HG03520 (cell line): ENCODE measurements at regions not wholly inside any gene's neighbourhood (a gene's known extent, or its start where the extent isn't known, plus 50 kb on each side); places are given as distances from the start of the nearest gene placed in this dataset.

Source experiments
- ATAC-seq: cut with Tn5 transposase; IDR thresholded peaks from one replicate; pipeline ENCODE4 v1.9.1; 2021; ENCODE audit warnings: mild to moderate bottlenecking, moderate library complexity; ENCODE audit not compliant: unreplicated experiment

DNA sequence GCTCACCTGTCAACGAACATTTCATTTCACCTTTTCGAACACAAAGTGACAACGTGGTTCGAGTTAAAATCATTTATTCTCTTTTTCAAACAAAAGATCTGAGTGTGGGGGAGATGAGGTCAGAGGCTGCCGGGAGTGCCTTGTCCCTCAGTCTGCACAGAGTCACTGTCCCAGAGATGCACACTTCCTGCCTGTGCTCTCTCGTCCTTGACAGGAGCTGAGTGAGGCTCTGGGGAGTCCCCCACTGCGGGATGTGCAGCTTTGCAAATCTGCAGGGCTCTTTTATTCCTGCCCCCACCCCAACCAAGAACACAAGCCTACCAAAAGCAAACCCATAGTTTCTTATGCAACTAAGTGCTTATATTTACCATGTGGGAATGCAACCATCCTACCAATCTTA, 497.8 kb downstream of the EIPR1 start:
- peak; percentile 96 for ATAC-seq

DNA sequence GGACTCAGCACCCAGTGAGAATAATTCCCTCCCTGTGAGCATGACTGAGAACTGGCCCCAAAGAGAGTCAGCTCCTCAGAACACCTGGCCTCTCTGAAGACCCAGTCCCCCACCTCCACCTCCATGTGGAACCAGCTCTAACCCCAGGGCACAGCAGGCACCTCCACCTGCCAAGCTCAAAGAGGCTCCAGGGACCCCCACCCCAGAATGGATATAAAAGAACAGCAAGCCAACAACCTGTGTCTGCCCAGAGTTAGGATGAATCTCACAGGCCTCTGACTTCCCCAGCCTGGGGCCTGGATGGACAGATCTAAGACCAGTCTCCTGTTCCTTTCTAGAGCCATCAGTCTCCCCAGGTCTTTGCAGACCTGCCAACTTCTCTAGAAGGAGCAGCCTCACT, 498.5 kb downstream of the EIPR1 start:
- ATAC-seq: no peak

DNA sequence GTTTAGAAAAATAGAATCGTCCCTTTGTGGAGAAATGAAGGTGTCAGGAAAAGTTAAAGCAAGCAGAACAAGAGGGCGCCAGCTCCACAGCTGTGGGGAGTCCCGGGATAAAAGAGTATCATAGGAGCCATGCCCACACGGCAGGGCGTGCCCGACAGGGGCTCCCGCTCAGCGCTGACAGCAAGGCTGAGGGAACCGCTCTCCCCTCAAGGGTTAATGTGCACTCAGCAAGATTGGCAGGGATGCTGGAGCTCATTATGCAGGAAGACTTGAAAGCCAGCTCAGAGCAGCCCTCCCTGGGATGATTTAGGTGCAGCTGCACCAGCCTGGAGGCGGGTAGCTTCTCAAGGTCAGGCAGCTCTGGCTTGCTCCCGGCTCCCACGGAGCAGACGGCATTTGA, 500.2 kb downstream of the EIPR1 start:
- no peak for ATAC-seq

GRCh38 chr2:2876331-2877221, 501.0 kb downstream of the EIPR1 start:
- ATAC-seq: no peak

DNA sequence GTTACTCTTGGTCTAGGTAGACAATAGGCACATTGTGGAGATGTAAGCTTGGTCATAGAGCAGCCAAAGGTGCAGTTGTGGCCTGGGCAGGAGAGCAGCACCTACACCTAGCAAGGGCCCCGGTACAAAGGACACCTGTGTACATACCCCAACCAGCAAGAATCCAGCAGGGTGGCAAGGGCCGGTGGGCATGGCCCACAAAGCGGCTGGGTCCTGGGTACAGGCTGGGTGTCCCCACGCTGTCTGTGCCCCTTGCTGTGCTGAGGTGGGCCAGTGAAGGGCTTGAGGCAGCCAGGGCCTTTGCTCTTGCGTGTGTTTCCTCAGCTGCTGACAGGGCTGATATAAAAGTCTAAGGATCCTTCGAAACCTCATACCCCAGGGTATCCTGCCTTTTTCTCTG, 501.8 kb downstream of the EIPR1 start:
- ATAC-seq: no peak

GRCh38 chr2:2875296-2875695, 502.3 kb downstream of the EIPR1 start:
- no peak for ATAC-seq

- no peak for ATAC-seq
Measured at GRCh38 chr2:2874805-2875204, 502.8 kb downstream of the EIPR1 start.

- no peak for ATAC-seq
Measured at GRCh38 chr2:2874341-2874740, 503.3 kb downstream of the EIPR1 start.

GRCh38 chr2:2873450-2873811, 504.2 kb downstream of the EIPR1 start:
- no peak for ATAC-seq

- no peak for ATAC-seq
Measured at GRCh38 chr2:2872713-2873449, 504.7 kb downstream of the EIPR1 start.

DNA sequence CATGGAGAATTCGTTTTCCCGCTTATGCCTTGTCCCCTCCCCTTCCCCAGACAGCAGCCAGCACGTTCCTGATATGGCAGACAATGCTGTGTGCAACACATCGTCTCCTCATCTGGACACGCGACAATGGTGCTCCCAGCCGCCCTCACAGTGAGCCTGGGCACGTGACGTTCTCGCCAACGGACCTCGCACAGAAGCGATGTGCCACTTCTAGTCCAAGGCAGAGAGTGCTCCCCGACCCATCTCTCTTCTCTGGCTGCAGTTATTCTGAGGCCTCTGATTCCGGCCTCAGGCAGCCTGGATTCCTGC, 505.4 kb downstream of the EIPR1 start:
- ATAC-seq: no peak

GRCh38 chr2:2871480-2872308, 505.9 kb downstream of the EIPR1 start:
- peak; percentile 49 for ATAC-seq

GRCh38 chr2:2870106-2870505, 507.5 kb downstream of the EIPR1 start:
- ATAC-seq: no peak

- ATAC-seq: no peak
Measured at GRCh38 chr2:2869553-2869952, 508.1 kb downstream of the EIPR1 start.

DNA sequence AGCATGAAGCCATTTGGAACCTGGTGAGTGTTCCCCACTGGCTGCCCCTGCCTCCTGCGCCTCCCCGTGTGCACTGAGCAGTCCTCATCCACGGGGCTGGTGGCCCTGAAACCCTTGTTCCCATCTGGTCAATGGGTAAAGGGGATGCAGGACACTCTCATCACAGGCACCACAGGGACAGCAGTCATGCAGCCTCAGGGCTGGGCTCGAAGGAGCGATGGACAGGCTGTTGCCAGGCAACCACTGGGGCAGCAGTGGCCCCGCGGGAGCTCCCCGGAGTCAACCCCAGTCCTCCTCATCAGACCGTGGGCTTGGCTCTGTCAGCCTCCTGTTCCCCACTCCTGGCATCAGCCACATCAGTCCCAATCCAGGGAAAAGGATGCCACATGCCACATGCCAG, 509.5 kb downstream of the EIPR1 start:
- no peak for ATAC-seq

DNA sequence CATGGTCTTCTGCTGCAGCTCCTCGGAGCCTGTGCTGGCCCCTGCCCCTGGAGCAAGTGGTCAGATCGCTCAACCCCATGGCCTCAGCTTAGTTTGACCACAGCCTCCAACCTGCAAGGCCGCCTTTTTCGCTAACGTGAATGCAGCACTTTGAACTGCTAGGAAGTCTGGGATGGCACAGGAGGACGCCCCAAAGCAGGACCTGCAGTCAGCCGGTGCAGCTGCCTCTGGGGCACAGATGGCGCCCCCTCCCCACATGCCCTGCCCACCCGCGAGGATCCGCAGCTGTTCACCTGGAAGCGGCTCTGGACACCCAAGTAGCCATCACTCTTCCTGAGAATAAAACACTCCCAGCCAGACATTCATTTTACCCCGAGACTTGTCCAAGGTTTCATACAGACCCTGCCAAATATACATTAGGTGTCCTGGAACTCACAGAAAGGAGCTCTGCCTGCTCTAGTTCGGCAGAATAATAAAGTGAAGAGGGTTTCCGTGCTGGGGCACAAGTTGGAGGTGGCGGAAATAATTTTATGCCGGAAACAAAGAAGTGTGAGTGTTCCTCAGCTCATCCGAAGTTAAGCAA, 510.1 kb downstream of the EIPR1 start:
- no peak for ATAC-seq

DNA sequence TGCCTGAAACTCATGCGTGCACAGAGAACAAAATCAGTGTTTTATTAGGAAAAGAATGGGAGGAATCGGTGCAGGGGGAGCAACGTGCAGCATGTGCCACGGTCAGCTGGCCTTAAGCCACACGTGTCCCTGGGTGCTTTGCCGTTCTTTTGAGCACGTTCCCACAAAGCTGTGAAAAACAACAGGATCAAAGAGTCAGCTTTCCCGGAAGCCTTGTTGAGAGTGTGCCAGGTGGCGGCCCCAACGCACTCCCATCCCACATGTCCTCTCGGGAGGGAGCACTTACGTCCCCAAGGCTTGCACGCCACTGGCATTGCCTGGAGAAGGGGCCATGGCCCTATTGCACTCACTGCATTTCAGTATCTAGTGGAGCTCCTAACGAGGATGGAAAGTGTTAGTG, 511.2 kb downstream of the EIPR1 start:
- ATAC-seq: no peak

- ATAC-seq: no peak
Measured at GRCh38 chr2:2862386-2862785, 515.2 kb downstream of the EIPR1 start.

- ATAC-seq: no peak
Measured at GRCh38 chr2:2861666-2862240, 515.9 kb downstream of the EIPR1 start.

DNA sequence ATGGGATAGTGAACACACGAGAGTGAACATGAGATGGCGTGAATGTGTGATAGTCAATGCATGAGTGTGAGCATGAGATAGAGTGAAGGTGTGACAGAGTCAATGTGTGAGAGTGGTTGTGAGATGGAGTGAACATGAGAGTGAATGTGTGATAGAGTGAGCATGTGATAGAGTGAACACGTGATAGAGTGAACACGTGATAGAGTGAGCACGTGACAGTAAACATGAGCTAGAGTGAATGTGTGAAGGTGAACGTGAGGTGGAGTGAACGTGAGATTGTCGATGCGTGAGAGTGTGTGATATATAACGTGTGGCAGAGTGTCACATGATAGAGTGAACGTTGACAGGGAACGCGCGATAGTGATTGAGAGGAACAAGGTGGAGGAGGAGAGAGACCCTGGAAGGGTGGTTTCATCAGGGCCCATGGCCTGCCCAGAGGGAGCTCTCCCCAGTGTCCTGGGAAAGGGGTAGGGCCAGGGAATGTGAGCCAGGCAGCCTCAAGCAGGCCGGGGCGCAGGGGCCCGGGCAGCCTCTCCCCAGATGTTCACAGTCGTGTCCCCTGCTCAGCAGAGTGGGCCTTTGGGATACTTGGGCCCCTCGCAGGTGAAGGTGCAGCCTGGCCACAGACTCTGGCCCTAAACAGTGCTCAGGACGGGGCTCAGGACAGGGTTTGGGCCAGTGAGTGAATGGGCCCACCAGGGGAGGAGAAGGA, 516.9 kb downstream of the EIPR1 start:
- ATAC-seq: no peak
